SW480 (cell line): ENCODE measurements at regions not wholly inside any gene's neighbourhood (a gene's known extent, or its start where the extent isn't known, plus 50 kb on each side); places are given as distances from the start of the nearest gene placed in this dataset.

Experiments used
- DNase-seq: peaks from one replicate; pipeline ENCODE4 v3.0.0-alpha.2; 2016; ENCODE audit warnings: low spot score

- DNase-seq: no peak
Observed at GRCh38 chr2:166550923-166551322, 56.9 kb upstream of the SCN7A start.

GRCh38 chr2:166545473-166545872, 51.4 kb upstream of the SCN7A start:
- DNase-seq: no peak
